ENCODE measurements at regions not wholly inside any gene's neighbourhood (a gene's known extent, or its start where the extent isn't known, plus 50 kb on each side); places are given as distances from the start of the nearest gene placed in this dataset.

- H3K27me3 ChIP-seq (ENCODE audit: insufficient read depth, insufficient read length): no peaks in the 10 kb centered on the region
- H3K4me1 ChIP-seq (ENCODE audit: insufficient read depth, insufficient read length): no peaks in the 10 kb centered on the region
- TF ChIP-seq SUZ12 (IDR thresholded peaks at IDR 0.05; ENCODE audit: extremely low read depth, insufficient read depth, insufficient read length) (no peak), ZNF274 (IDR thresholded peaks at IDR 0.05; ENCODE audit: low read depth, low read length) (no peak), YY1 (IDR thresholded peaks at IDR 0.05; ENCODE audit: insufficient read depth, insufficient read length) (no peak)
- H3K4me3 ChIP-seq (ENCODE audit: insufficient read length, low read depth): no peak overlapping the region
- no peak overlapping the region for H3K9ac ChIP-seq (ENCODE audit: insufficient read length, low read depth)
- no peaks in the 10 kb centered on the region for H3K36me3 ChIP-seq (ENCODE audit: insufficient read depth, insufficient read length, low read length)
- DNase-seq (ENCODE audit: low read depth, low spot score): no peak
- no peaks in the 10 kb centered on the region for H3K9me3 ChIP-seq (ENCODE audit: insufficient read depth, low read length)
Observed at GRCh38 chr14:71538938-71539649, 393.1 kb upstream of the RGS6 start.

GRCh38 chr14:71539650-71540285 lies 392.5 kb upstream of the RGS6 start:
- H3K4me3 ChIP-seq (ENCODE audit: insufficient read length, low read depth): no peak overlapping the region
- no peak for DNase-seq (ENCODE audit: low read depth, low spot score)
- no peak for TF ChIP-seq ZNF274 (IDR thresholded peaks at IDR 0.05; ENCODE audit: low read depth, low read length)
- no peak overlapping the region for H3K9ac ChIP-seq (ENCODE audit: insufficient read length, low read depth)
- H3K9me3 ChIP-seq (ENCODE audit: insufficient read depth, low read length): no peaks in the 10 kb centered on the region
- no peaks in the 10 kb centered on the region for H3K4me1 ChIP-seq (ENCODE audit: insufficient read depth, insufficient read length)
- no peaks in the 10 kb centered on the region for H3K27me3 ChIP-seq (ENCODE audit: insufficient read depth, insufficient read length)
- H3K36me3 ChIP-seq (ENCODE audit: insufficient read depth, insufficient read length, low read length): no peaks in the 10 kb centered on the region

DNA sequence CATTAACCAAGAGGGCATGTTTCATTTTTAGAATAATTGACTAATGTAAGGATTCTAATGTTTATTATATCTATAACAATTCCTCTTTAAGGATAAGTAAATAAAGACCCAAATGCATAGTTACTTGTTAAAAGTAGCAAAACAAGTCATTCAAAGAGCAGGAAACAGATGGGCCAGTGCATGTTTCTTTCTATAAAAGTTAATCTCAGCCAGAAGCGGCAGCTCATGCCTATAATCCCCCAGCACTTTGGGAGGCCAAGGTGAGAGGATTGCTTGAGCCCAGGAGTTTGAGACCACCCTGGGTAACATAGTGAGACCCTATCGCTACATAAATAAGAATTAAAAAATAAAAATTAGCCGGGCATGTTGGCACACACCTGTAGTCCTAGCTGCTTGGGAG lies 391.0 kb upstream of the RGS6 start:
- Histone ChIP-seq H3K4me1 (ENCODE audit: insufficient read depth, insufficient read length) (no peaks in the 10 kb centered on the region), H3K27me3 (ENCODE audit: insufficient read depth, insufficient read length) (no peaks in the 10 kb centered on the region), H3K9me3 (ENCODE audit: insufficient read depth, low read length) (no peaks in the 10 kb centered on the region), H3K4me3 (ENCODE audit: insufficient read length, low read depth) (no peak overlapping the region), H3K36me3 (ENCODE audit: insufficient read depth, insufficient read length, low read length) (no peaks in the 10 kb centered on the region), H3K9ac (ENCODE audit: insufficient read length, low read depth) (no peak overlapping the region)
- TF ChIP-seq YY1 (IDR thresholded peaks at IDR 0.05; ENCODE audit: insufficient read depth, insufficient read length): no peak
- no peak for TF ChIP-seq SUZ12 (IDR thresholded peaks at IDR 0.05; ENCODE audit: extremely low read depth, insufficient read depth, insufficient read length)
- TF ChIP-seq ZNF274 (IDR thresholded peaks at IDR 0.05; ENCODE audit: low read depth, low read length): no peak
- DNase-seq (ENCODE audit: low read depth, low spot score): no peak

GRCh38 chr14:71541973-71542690 lies 390.1 kb upstream of the RGS6 start:
- Histone ChIP-seq H3K36me3 (ENCODE audit: insufficient read depth, insufficient read length, low read length) (no peaks in the 10 kb centered on the region), H3K27me3 (ENCODE audit: insufficient read depth, insufficient read length) (no peaks in the 10 kb centered on the region), H3K4me3 (ENCODE audit: insufficient read length, low read depth) (no peak overlapping the region), H3K9me3 (ENCODE audit: insufficient read depth, low read length) (no peaks in the 10 kb centered on the region), H3K9ac (ENCODE audit: insufficient read length, low read depth) (no peak overlapping the region), H3K4me1 (ENCODE audit: insufficient read depth, insufficient read length) (no peaks in the 10 kb centered on the region)
- TF ChIP-seq SUZ12 (IDR thresholded peaks at IDR 0.05; ENCODE audit: extremely low read depth, insufficient read depth, insufficient read length): no peak
- no peak for TF ChIP-seq ZNF274 (IDR thresholded peaks at IDR 0.05; ENCODE audit: low read depth, low read length)
- TF ChIP-seq YY1 (IDR thresholded peaks at IDR 0.05; ENCODE audit: insufficient read depth, insufficient read length): no peak
- DNase-seq (ENCODE audit: low read depth, low spot score): no peak

- Histone ChIP-seq H3K9ac (ENCODE audit: insufficient read length, low read depth) (no peak overlapping the region), H3K27me3 (ENCODE audit: insufficient read depth, insufficient read length) (no peaks in the 10 kb centered on the region), H3K9me3 (ENCODE audit: insufficient read depth, low read length) (no peaks in the 10 kb centered on the region), H3K4me1 (ENCODE audit: insufficient read depth, insufficient read length) (no peaks in the 10 kb centered on the region), H3K36me3 (ENCODE audit: insufficient read depth, insufficient read length, low read length) (no peaks in the 10 kb centered on the region), H3K4me3 (ENCODE audit: insufficient read length, low read depth) (no peak overlapping the region)
- no peak for DNase-seq (ENCODE audit: low read depth, low spot score)
- no peak for TF ChIP-seq SUZ12 (IDR thresholded peaks at IDR 0.05; ENCODE audit: extremely low read depth, insufficient read depth, insufficient read length)
- TF ChIP-seq ZNF274 (IDR thresholded peaks at IDR 0.05; ENCODE audit: low read depth, low read length): no peak
- TF ChIP-seq YY1 (IDR thresholded peaks at IDR 0.05; ENCODE audit: insufficient read depth, insufficient read length): no peak
Observed at GRCh38 chr14:71549421-71550050, 382.7 kb upstream of the RGS6 start.

DNA sequence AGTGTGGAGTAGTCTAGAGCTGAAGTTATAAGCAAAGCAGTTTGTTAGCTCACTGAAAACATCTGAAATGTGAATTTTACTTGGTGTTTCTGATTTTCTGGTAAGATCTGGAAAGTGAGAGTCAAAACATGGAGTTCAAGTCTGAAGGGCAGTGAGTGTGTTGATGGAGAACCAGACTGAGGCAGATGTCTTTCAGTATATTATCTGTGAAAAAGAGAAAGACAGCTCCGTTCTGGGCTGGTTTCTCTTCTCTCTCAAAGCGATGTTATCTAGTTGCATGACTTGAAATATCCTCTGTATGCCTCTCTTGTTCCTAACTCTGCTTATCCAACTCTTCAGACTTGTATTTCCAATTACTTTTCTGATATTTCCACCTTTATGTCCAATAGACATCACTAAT lies 381.9 kb upstream of the RGS6 start:
- no peak overlapping the region for H3K9ac ChIP-seq (ENCODE audit: insufficient read length, low read depth)
- TF ChIP-seq ZNF274 (IDR thresholded peaks at IDR 0.05; ENCODE audit: low read depth, low read length) (no peak), YY1 (IDR thresholded peaks at IDR 0.05; ENCODE audit: insufficient read depth, insufficient read length) (no peak), SUZ12 (IDR thresholded peaks at IDR 0.05; ENCODE audit: extremely low read depth, insufficient read depth, insufficient read length) (no peak)
- H3K36me3 ChIP-seq (ENCODE audit: insufficient read depth, insufficient read length, low read length): no peaks in the 10 kb centered on the region
- no peak overlapping the region for H3K4me3 ChIP-seq (ENCODE audit: insufficient read length, low read depth)
- DNase-seq (ENCODE audit: low read depth, low spot score): no peak
- H3K27me3 ChIP-seq (ENCODE audit: insufficient read depth, insufficient read length): no peaks in the 10 kb centered on the region
- H3K4me1 ChIP-seq (ENCODE audit: insufficient read depth, insufficient read length): no peaks in the 10 kb centered on the region
- H3K9me3 ChIP-seq (ENCODE audit: insufficient read depth, low read length): no peaks in the 10 kb centered on the region
